Panc1 (cell line): ENCODE measurements at regions not wholly inside any gene's neighbourhood (a gene's known extent, or its start where the extent isn't known, plus 50 kb on each side); places are given as distances from the start of the nearest gene placed in this dataset.

Experiments used
- ATAC-seq: fragments of 200-7000 bp; cut with Tn5 transposase; 2 replicates; pipeline ENCODE4 v1.9.1; 2020; ENCODE audit warnings: mild to moderate bottlenecking, moderate library complexity
- BruUV-seq: library from RNA; stranded (reverse); fragments of 400-500 nt; replicated peaks from 2 replicates; lab custom pipeline; 2021; lab: Mats Ljungman, UMichigan
- CTCF ChIA-PET: fragments of 300-600 bp; sonication (Branson Sonifier 250); formaldehyde crosslinking; loops from one replicate; lab custom pipeline; 2022; ENCODE audit warnings: antibody characterized with exemption; lab: Charles Lee
- POLR2A ChIA-PET: fragments of 300-600 bp; sonication (Branson Sonifier 250); formaldehyde crosslinking; loops from one replicate; lab custom pipeline; 2022; ENCODE audit warnings: antibody characterized with exemption; lab: Charles Lee
- DNase-seq: peaks from one replicate; pipeline ENCODE4 v3.0.0-alpha.2; 2010; ENCODE audit warnings: low read depth, low spot score
- H3K27ac ChIP-seq: 2 replicates; pipeline ENCODE4 v1.5.1; 2011; ENCODE audit warnings: mild to moderate bottlenecking, low read length, inconsistent platforms
- H3K27me3 ChIP-seq: fragments of 200-500 bp; sonication (Bioruptor generic); 2 replicates; pipeline ENCODE4 v1.6.0; 2014; ENCODE audit warnings: low read length, inconsistent platforms; ENCODE audit not compliant: control insufficient read depth, insufficient read depth
- H3K36me3 ChIP-seq: fragments of 200-500 bp; sonication (Bioruptor generic); 2 replicates; pipeline ENCODE4 v1.5.1; 2014; ENCODE audit warnings: inconsistent platforms, mild to moderate bottlenecking, low read length, moderate library complexity; ENCODE audit not compliant: control insufficient read depth, insufficient read depth
- H3K4me1 ChIP-seq: 2 replicates; pipeline ENCODE4 v1.5.1; 2011; ENCODE audit warnings: inconsistent platforms, mild to moderate bottlenecking, low read length, moderate library complexity; ENCODE audit not compliant: control insufficient read depth, insufficient read depth
- H3K4me3 ChIP-seq, 2 experiments: 2 replicates each; pipeline ENCODE4 v1.5.1; 2011 to 2012; ENCODE audit warnings: low read depth in 2 of 2, low read length in 2 of 2, mild to moderate bottlenecking in 2 of 2, inconsistent platforms in 1 of 2, moderate library complexity in 1 of 2
- H3K9me3 ChIP-seq: fragments of 200-500 bp; sonication (Bioruptor generic); 2 replicates; pipeline ENCODE4 v1.5.1; 2014; ENCODE audit warnings: low read depth, mild to moderate bottlenecking, inconsistent platforms, low read length, moderate library complexity; ENCODE audit not compliant: control insufficient read depth, insufficient read depth
- CTCF ChIP-seq: fragments of 450-650 bp; IDR thresholded peaks from 2 replicates; pipeline ENCODE4 v1.5.1; 2017; ENCODE audit warnings: mild to moderate bottlenecking
- POLR2AphosphoS5 ChIP-seq: IDR thresholded peaks from 2 replicates; pipeline ENCODE4 v1.6.1; 2012; ENCODE audit warnings: mild to moderate bottlenecking, low read depth, low read length, moderate library complexity
- REST ChIP-seq, 2 experiments: IDR thresholded peaks; 2 replicates each; pipeline ENCODE4 v1.6.1; 2011 to 2012; ENCODE audit warnings: low read depth in 2 of 2, control low read depth in 1 of 2, low read length in 1 of 2, mild to moderate bottlenecking in 1 of 2, moderate library complexity in 1 of 2; ENCODE audit not compliant: insufficient read depth in 1 of 2
- SIN3A ChIP-seq: IDR thresholded peaks from 2 replicates; pipeline ENCODE4 v1.6.1; 2012; ENCODE audit warnings: low read depth, mild to moderate bottlenecking, low read length, moderate library complexity, borderline replicate concordance; ENCODE audit not compliant: insufficient read depth
- TCF7L2 ChIP-seq: IDR thresholded peaks from 2 replicates; pipeline ENCODE4 v1.6.1; 2011; ENCODE audit warnings: mild to moderate bottlenecking, low read depth, low read length, inconsistent platforms
- in situ Hi-C: cut with HindIII; loops from 2 replicates; pipeline ENCODE4 v1.10.0; 2016; ENCODE audit warnings: low sequenced_read_pairs, low pct_unique_long_range_greater_than_20kb
- intact Hi-C: fragments of 100-400 bp; cut with micrococcal nuclease; formaldehyde crosslinking; loops from one replicate; pipeline ENCODE4 v1.10.0; 2022; ENCODE audit not compliant: unreplicated experiment

- TF ChIP-seq SIN3A (no peak), POLR2AphosphoS5 (no peak), REST (IDR thresholded peaks at IDR 0.05; ENCODE audit: insufficient read depth in 1 of 2, low read depth in 2 of 2, low read length in 1 of 2) (no peak), TCF7L2 (no peak), CTCF (no peak)
- no TSS peak for BruUV-seq
- POLR2A ChIA-PET = no interaction called here
Observed at GRCh38 chr6:132910759-132911158, 96.4 kb downstream of the RPS12 start.

GRCh38 chr6:132919045-132919860, 104.9 kb downstream of the RPS12 start:
- H3K9me3 ChIP-seq = no peaks in the 10 kb centered on the region
- H3K27ac ChIP-seq = no peak overlapping the region
- ChIA-PET CTCF (no interaction called here), POLR2A (no interaction called here)
- H3K27me3 ChIP-seq = no peaks in the 10 kb centered on the region
- intact Hi-C loops = no loop called here
- ATAC-seq = no peak
- no peak overlapping the region for H3K4me3 ChIP-seq
- in situ Hi-C loops = no loop called here
- no peaks in the 10 kb centered on the region for H3K36me3 ChIP-seq
- no peaks in the 10 kb centered on the region for H3K4me1 ChIP-seq
- TF ChIP-seq TCF7L2 (no peak), REST (IDR thresholded peaks at IDR 0.05; ENCODE audit: insufficient read depth in 1 of 2, low read depth in 2 of 2, low read length in 1 of 2) (no peak), SIN3A (no peak), POLR2AphosphoS5 (no peak), CTCF (no peak)
- no TSS peak for BruUV-seq
- DNase-seq = no peak

More at GRCh38 chr6:132910759-132911158, 96.4 kb downstream of the RPS12 start:
- ATAC-seq (no peak), DNase-seq (no peak)
- CTCF ChIA-PET = no interaction called here
- Histone ChIP-seq H3K4me3 (no peak overlapping the region), H3K27ac (no peak overlapping the region), H3K36me3 (no peaks in the 10 kb centered on the region), H3K27me3 (no peaks in the 10 kb centered on the region), H3K4me1 (no peaks in the 10 kb centered on the region), H3K9me3 (no peaks in the 10 kb centered on the region)
- in situ Hi-C loops (no loop called here), intact Hi-C loops (no loop called here)
